GM18907 (cell line): ENCODE measurements at regions not wholly inside any gene's neighbourhood (a gene's known extent, or its start where the extent isn't known, plus 50 kb on each side); places are given as distances from the start of the nearest gene placed in this dataset.

Experiments
- ATAC-seq: cut with Tn5 transposase; IDR thresholded peaks from one replicate; pipeline ENCODE4 v1.9.1; 2021; ENCODE audit warnings: mild to moderate bottlenecking, moderate library complexity; ENCODE audit not compliant: unreplicated experiment

- ATAC-seq = no peak
Observed at GRCh38 chr22:27420817-27421361, 380.7 kb downstream of the MN1 start.

GRCh38 chr22:27422442-27422841 lies 379.1 kb downstream of the MN1 start:
- no peak for ATAC-seq

GRCh38 chr22:27424319-27424718 lies 377.2 kb downstream of the MN1 start:
- ATAC-seq = no peak

GRCh38 chr22:27429476-27429875 lies 372.1 kb downstream of the MN1 start:
- ATAC-seq = no peak

GRCh38 chr22:27431081-27431480 lies 370.5 kb downstream of the MN1 start:
- ATAC-seq = no peak

- no peak for ATAC-seq
Observed at GRCh38 chr22:27431896-27432295, 369.7 kb downstream of the MN1 start.

GRCh38 chr22:27433099-27433498 lies 368.5 kb downstream of the MN1 start:
- ATAC-seq = no peak

GRCh38 chr22:27433585-27434190 lies 367.9 kb downstream of the MN1 start:
- no peak for ATAC-seq

- no peak for ATAC-seq
Observed at GRCh38 chr22:27434898-27435297, 366.7 kb downstream of the MN1 start.

GRCh38 chr22:27435844-27436576 lies 365.5 kb downstream of the MN1 start:
- no peak for ATAC-seq

- no peak for ATAC-seq
Observed at GRCh38 chr22:27436591-27436990, 365.0 kb downstream of the MN1 start.

GRCh38 chr22:27437570-27437969 lies 364.0 kb downstream of the MN1 start:
- no peak for ATAC-seq

- no peak for ATAC-seq
Observed at GRCh38 chr22:27438271-27438980, 363.1 kb downstream of the MN1 start.

- no peak for ATAC-seq
Observed at GRCh38 chr22:27439131-27439530, 362.4 kb downstream of the MN1 start.

- no peak for ATAC-seq
Observed at GRCh38 chr22:27440304-27440865, 361.2 kb downstream of the MN1 start.

- no peak for ATAC-seq
Observed at GRCh38 chr22:27441706-27442475, 359.7 kb downstream of the MN1 start.

GRCh38 chr22:27443306-27443705 lies 358.2 kb downstream of the MN1 start:
- ATAC-seq = no peak

GRCh38 chr22:27445881-27446280 lies 355.7 kb downstream of the MN1 start:
- no peak for ATAC-seq

GRCh38 chr22:27447289-27447688 lies 354.3 kb downstream of the MN1 start:
- ATAC-seq = no peak

GRCh38 chr22:27450448-27450847 lies 351.1 kb downstream of the MN1 start:
- no peak for ATAC-seq

- ATAC-seq = no peak
Observed at GRCh38 chr22:27452245-27452644, 349.3 kb downstream of the MN1 start.
